Fibroblast of mammary gland (primary cell): ENCODE measurements at regions not wholly inside any gene's neighbourhood (a gene's known extent, or its start where the extent isn't known, plus 50 kb on each side); places are given as distances from the start of the nearest gene placed in this dataset.
A peak's percentile ranks its signal among the peaks of the same experiment; 100 is the strongest.

ENCODE experiments used
- DNase-seq: peaks from one replicate; pipeline ENCODE4 v3.0.0-alpha.2; 2010; ENCODE audit warnings: low read depth
- H3K4me3 ChIP-seq: 2 replicates; pipeline ENCODE4 v1.5.1; 2011; ENCODE audit warnings: low read depth, mild to moderate bottlenecking, low read length, moderate library complexity; ENCODE audit not compliant: control insufficient read depth
- TF ChIP-seq, protein P1 (sequence below): conservative IDR thresholded peaks from 2 replicates; pipeline ENCODE4 v1.5.1; 2011; ENCODE audit warnings: low read depth, low read length, inconsistent platforms; ENCODE audit not compliant: control insufficient read depth, insufficient read depth

DNA sequence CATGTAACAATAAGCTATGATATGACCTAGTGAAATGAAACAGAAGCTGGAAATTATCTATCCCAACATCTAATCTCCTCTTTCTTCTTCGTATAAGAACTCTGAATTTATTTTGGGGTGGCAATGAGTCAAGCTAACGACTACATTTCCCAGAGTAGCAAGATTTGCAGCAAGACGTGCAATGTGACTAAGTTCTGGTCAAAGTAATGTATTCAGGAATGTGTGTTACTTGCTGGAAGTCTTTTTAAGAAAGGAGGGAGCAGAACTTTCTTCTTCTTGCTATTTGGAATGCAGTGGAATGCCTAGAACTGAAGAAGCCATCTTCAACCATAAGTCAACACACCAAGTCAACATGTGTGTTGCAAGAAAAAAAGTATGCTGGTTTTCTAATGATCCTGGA, 406.6 kb upstream of the MEF2C start:
- DNase-seq = peak; percentile 32
- H3K4me3 ChIP-seq = no peak overlapping the region
- TF ChIP-seq, protein P1, sequence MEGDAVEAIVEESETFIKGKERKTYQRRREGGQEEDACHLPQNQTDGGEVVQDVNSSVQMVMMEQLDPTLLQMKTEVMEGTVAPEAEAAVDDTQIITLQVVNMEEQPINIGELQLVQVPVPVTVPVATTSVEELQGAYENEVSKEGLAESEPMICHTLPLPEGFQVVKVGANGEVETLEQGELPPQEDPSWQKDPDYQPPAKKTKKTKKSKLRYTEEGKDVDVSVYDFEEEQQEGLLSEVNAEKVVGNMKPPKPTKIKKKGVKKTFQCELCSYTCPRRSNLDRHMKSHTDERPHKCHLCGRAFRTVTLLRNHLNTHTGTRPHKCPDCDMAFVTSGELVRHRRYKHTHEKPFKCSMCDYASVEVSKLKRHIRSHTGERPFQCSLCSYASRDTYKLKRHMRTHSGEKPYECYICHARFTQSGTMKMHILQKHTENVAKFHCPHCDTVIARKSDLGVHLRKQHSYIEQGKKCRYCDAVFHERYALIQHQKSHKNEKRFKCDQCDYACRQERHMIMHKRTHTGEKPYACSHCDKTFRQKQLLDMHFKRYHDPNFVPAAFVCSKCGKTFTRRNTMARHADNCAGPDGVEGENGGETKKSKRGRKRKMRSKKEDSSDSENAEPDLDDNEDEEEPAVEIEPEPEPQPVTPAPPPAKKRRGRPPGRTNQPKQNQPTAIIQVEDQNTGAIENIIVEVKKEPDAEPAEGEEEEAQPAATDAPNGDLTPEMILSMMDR = no peak

DNA sequence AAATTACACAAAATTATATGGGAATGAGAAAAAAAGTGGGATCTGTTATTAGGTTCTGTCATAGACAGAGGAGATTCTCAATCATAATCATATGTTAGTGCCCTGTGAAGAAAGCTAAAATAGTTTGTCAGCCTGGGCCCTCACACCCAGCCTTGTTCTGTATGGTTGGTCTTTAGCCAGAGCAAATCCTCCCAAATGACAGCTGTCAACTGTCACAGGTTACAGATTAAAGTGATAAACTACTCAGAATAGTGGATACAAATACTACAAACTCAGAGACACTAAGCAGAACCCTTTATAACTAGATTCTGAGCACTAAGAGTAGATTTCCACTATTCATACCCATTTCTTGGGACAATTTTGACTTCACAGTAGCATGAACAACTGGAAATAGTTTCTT, 405.0 kb upstream of the MEF2C start:
- no peak overlapping the region for H3K4me3 ChIP-seq
- TF ChIP-seq, protein P1 = no peak
- no peak for DNase-seq

DNA sequence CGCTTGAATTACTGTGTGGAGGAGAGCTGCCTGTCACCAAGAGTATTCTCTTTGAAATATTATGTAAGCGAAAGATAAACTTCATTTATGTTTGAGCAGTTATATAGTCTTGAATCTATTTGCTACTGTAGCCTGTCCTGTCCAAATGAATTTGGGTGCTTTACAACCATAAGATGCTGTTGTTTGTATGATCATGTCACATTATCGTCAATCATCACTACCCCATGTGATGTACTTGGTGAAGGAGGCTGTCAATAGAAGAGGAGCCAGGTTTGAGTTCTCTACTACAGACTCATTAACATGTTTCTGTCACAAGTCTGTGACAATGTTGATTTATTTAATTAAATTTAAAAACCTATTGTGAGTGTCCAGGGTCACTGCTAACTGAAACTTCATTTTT, 403.3 kb upstream of the MEF2C start:
- no peak for DNase-seq
- TF ChIP-seq, protein P1 = no peak
- no peak overlapping the region for H3K4me3 ChIP-seq

DNA sequence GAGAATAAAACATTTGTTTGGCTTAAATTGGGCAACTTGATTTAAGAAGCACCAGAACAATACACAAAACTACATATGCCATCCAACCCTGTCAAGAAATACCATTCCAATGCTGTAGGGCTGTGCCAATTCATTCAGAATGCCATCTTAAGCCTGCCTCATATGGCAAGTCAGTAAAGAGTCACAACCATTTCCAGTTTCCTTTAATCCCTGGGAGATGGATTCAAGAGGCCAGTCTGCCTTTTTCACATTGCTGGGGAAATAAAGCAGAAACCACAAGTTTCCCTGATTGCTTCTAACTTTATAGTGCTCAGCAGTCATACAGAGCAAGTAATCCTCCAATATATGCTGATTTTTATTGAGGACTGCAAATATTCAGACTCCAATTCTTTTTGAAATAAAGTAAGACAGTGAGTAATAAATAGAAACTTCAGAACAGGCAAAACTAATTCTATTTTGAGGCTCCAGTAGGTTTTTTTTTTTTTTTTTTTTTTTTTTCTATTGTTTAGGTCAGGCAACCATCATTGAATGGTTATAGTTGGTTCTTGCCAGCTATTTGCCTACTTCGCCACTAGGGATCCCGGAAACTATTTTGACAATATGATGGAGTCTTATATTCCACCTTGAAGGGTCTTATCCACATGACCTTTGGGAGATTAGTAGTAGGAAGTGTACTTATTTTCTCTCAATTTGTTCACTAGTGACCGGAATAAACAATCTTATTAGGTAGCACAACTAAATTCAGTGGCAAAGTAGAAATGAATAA, 400.9 kb upstream of the MEF2C start:
- DNase-seq = no peak
- TF ChIP-seq, protein P1 = peak; percentile 14
- H3K4me3 ChIP-seq = no peak overlapping the region

DNA sequence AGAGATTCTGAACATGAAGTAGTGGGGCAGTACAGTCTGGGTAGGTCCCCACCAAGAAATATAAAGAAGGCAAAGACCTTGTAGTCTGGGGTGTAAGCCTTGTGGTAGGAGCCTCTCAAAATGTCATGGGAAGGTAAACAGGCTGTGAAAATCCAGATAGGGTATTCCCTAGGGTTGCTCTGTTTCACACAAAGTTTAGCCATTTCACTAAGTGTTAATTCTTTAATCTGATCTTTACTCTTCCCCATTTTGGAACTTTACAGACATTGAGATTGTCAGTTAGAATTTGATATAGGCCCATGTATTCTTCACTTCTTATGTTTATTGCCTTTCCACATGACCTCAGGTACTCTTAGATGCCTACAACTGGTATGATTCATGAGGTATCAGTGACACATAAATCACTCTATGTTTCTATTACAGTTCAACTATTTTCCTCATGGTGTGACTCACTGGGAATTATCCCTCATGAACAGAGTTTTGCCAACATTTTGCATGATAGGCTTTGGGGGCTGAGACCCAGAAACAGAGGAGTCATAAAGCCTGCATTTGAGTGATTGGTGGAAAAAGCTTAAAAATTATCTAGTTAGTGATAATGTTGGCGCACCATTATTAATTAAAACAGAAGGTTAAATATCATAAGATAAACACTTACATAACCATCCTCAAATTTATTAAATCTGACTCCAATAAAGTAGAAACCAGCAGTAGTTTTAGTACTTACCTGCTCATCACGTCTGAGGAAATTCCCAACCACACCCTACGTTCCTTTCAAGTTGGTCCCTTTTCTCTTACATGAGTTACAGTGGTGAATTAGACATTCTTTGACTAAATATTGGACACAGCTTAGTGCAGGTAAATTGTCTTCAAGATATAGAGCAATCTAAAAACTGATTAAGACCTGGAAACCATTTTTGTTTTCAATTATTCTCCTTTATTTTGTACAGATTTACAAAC, 399.8 kb upstream of the MEF2C start:
- DNase-seq = peak; percentile 85
- H3K4me3 ChIP-seq = no peak overlapping the region
- TF ChIP-seq, protein P1 = no peak

DNA sequence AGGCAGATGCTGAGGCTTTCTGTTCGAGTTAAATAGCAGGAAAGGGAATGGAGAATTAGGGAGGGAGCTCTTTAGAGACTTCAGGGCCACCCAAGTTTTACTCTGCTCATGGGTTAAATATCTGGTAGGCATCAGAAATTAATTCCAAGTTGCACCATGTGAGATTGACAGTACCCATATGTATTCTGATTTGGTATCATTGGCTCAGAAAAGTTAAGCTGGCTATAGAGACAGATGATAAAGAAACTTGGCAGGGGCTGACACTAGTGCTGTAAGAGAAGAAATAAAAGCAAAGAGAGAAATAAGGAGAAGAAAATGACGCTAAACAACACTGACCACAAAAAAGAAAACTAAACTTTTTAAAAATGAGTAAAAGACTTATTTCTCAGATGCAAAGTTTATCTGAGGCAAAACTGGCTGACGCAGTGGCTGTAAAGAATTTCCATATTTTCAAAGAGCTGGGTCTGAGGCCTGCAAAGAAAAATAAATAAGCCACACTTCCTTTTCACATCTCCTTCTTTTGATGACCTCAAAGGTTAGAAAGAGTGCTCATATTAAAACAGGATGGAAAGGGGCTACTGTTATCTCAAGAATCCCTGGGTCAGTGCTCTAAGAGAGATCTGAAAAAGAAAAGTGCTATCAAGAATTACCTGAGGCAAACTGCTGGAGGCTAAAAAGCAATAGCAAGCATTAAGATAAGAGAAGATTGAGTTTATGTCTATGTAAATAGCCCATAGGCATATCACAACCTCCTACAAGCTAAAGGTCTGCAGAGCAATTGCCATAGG, 399.0 kb upstream of the MEF2C start:
- TF ChIP-seq, protein P1 = no peak
- H3K4me3 ChIP-seq = no peak overlapping the region
- DNase-seq = no peak
